HEK293 (cell line): ENCODE measurements at regions not wholly inside any gene's neighbourhood (a gene's known extent, or its start where the extent isn't known, plus 50 kb on each side); places are given as distances from the start of the nearest gene placed in this dataset.

Experiments
- CTCF ChIA-PET: fragments of 350-600 bp; formaldehyde crosslinking; extraction: SDS; loops from one replicate; lab custom pipeline; 2021; ENCODE audit warnings: antibody characterized with exemption; lab: Yijun Ruan, JAX
- POLR2A ChIA-PET: fragments of 300-600 bp; formaldehyde crosslinking; extraction: SDS; loops from one replicate; lab custom pipeline; 2020; ENCODE audit warnings: antibody characterized with exemption, inconsistent platforms; lab: Yijun Ruan, JAX
- H3K27ac ChIP-seq: fragments of 200-500 bp; sonication (Bioruptor generic); 2 replicates; pipeline ENCODE4 v1.5.1; 2014; ENCODE audit warnings: low read depth, low read length, control low read depth, inconsistent platforms; ENCODE audit errors: extremely low read depth
- H3K36me3 ChIP-seq, 2 experiments: fragments of 200-500 bp in 1 of 2; sonication (Bioruptor generic) in 1 of 2; 1 replicate in 1 of 2; 2 replicates in 1 of 2; pipeline ENCODE4 v1.5.1; 2014 to 2017; ENCODE audit warnings: inconsistent platforms in 2 of 2, low read length in 2 of 2; ENCODE audit not compliant: control insufficient read depth in 2 of 2, insufficient read depth in 1 of 2
- H3K4me1 ChIP-seq: fragments of 200-500 bp; sonication (Bioruptor generic); 2 replicates; pipeline ENCODE4 v1.5.1; 2014; ENCODE audit warnings: mild to moderate bottlenecking, low read length, inconsistent platforms; ENCODE audit not compliant: control insufficient read depth, insufficient read depth
- H3K4me3 ChIP-seq: 2 replicates; pipeline ENCODE4 v1.5.1; 2011; ENCODE audit warnings: low read depth, mild to moderate bottlenecking, control low read depth, low read length, moderate library complexity
- H3K9me3 ChIP-seq: fragments of 200-500 bp; sonication (Bioruptor generic); 2 replicates; pipeline ENCODE4 v1.5.1; 2014; ENCODE audit warnings: low read depth, low read length, inconsistent platforms; ENCODE audit not compliant: control insufficient read depth, insufficient read depth
- BCL11B ChIP-seq: fragments of 450-650 bp; formaldehyde crosslinking; IDR thresholded peaks from 2 replicates; pipeline ENCODE4 v1.5.1; 2016; ENCODE audit warnings: low read depth, missing biosample characterization, missing genetic modification characterization
- HOXA7 ChIP-seq: sonication (generic); formaldehyde crosslinking; IDR thresholded peaks from 2 replicates; pipeline ENCODE4 v1.8.1; 2022; ENCODE audit warnings: missing genetic modification reagents, borderline replicate concordance
- IKZF3 ChIP-seq: fragments of 450-650 bp; IDR thresholded peaks from 2 replicates; pipeline ENCODE4 v1.5.0; 2018; ENCODE audit warnings: missing biosample characterization, mild to moderate bottlenecking, missing genetic modification characterization, moderate library complexity
- OVOL3 ChIP-seq: fragments of 450-650 bp; formaldehyde crosslinking; IDR thresholded peaks from 2 replicates; pipeline ENCODE4 v1.5.1; 2016; ENCODE audit warnings: missing biosample characterization, missing genetic modification characterization
- SCRT2 ChIP-seq: fragments of 450-650 bp; formaldehyde crosslinking; IDR thresholded peaks from 2 replicates; pipeline ENCODE4 v1.5.1; 2016; ENCODE audit warnings: missing biosample characterization, missing genetic modification characterization
- SP3 ChIP-seq: fragments of 450-650 bp; formaldehyde crosslinking; IDR thresholded peaks from 2 replicates; pipeline ENCODE4 v1.5.1; 2016; ENCODE audit warnings: missing biosample characterization, missing genetic modification characterization
- ZFP41 ChIP-seq: fragments of 450-650 bp; formaldehyde crosslinking; IDR thresholded peaks from 2 replicates; pipeline ENCODE4 v1.5.1; 2016; ENCODE audit warnings: missing biosample characterization, missing genetic modification characterization, borderline replicate concordance
- ZNF169 ChIP-seq: fragments of 450-650 bp; formaldehyde crosslinking; IDR thresholded peaks from 2 replicates; pipeline ENCODE4 v1.5.1; 2016; ENCODE audit warnings: missing biosample characterization, missing genetic modification characterization
- ZNF350 ChIP-seq: fragments of 450-650 bp; formaldehyde crosslinking; IDR thresholded peaks from 2 replicates; pipeline ENCODE4 v1.5.0; 2017; ENCODE audit warnings: missing biosample characterization, mild to moderate bottlenecking, missing genetic modification characterization
- ZNF366 ChIP-seq: fragments of 450-650 bp; formaldehyde crosslinking; conservative IDR thresholded peaks from 2 replicates; pipeline ENCODE4 v1.5.1; 2016; ENCODE audit warnings: missing biosample characterization, missing genetic modification characterization
- ZNF404 ChIP-seq: fragments of 450-650 bp; formaldehyde crosslinking; IDR thresholded peaks from 2 replicates; pipeline ENCODE4 v1.5.1; 2017; ENCODE audit warnings: missing biosample characterization, missing genetic modification characterization
- ZNF514 ChIP-seq: fragments of 450-650 bp; formaldehyde crosslinking; IDR thresholded peaks from 2 replicates; pipeline ENCODE4 v1.5.1; 2016; ENCODE audit warnings: missing biosample characterization, missing genetic modification characterization
- ZNF558 ChIP-seq: fragments of 450-650 bp; formaldehyde crosslinking; IDR thresholded peaks from 2 replicates; pipeline ENCODE4 v1.5.1; 2016; ENCODE audit warnings: missing biosample characterization, missing genetic modification characterization
- TF ChIP-seq, protein P1 (sequence below): fragments of 450-650 bp; formaldehyde crosslinking; IDR thresholded peaks from 2 replicates; pipeline ENCODE4 v1.5.1; 2016; ENCODE audit warnings: missing biosample characterization, missing genetic modification characterization, borderline replicate concordance
- TF ChIP-seq, protein P2 (sequence below): fragments of 450-650 bp; formaldehyde crosslinking; IDR thresholded peaks from 2 replicates; pipeline ENCODE4 v1.5.1; 2017; ENCODE audit warnings: missing biosample characterization, missing genetic modification characterization
- TF ChIP-seq, protein P3 (sequence below): fragments of 450-650 bp; formaldehyde crosslinking; IDR thresholded peaks from 2 replicates; pipeline ENCODE4 v1.5.1; 2016; ENCODE audit warnings: missing biosample characterization, missing genetic modification characterization
- TF ChIP-seq, protein P4 (sequence below): fragments of 450-650 bp; formaldehyde crosslinking; IDR thresholded peaks from 2 replicates; pipeline ENCODE4 v1.5.1; 2016; ENCODE audit warnings: missing biosample characterization, missing genetic modification characterization, borderline replicate concordance

DNA sequence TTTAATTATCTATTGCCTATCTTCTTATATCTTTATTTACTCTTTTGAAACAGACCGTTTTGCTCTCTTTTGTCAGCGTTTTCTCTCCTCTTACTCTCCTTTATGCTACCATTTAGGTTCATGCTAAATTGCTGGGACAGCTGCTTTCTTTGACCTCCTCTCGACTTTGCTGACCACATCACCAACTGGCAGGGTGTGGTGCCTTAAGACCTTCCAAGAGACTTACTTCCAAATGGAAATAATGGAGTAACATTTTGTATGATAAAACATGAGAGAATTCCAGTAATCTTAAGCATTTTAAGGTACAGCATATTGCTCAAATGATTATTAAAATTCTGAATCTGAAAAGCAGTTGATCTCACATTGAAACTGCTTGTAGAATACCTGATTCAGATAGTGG lies 71.5 kb upstream of the MEF2C start:
- ChIA-PET CTCF (interaction anchor here (0.9 kb wide), 1 partner anchor 225 kb away, joined by 3 read pairs; no protein-coding TSS in a partner anchor), POLR2A (no interaction called here)
- no peak overlapping the region for H3K27ac ChIP-seq
- no peak overlapping the region for H3K4me3 ChIP-seq
- no peaks in the 10 kb centered on the region for H3K9me3 ChIP-seq
- TF ChIP-seq ZNF404 (tag by site-specific recombination) (no peak), BCL11B (tag by site-specific recombination) (no peak), ZNF366 (no peak), ZNF514 (tag by site-specific recombination) (no peak), OVOL3 (tag by site-specific recombination) (no peak), SP3 (tag by site-specific recombination) (no peak), SCRT2 (tag by site-specific recombination) (no peak), IKZF3 (tag by site-specific recombination) (no peak), ZFP41 (tag by site-specific recombination) (no peak), HOXA7 (no peak), ZNF169 (no peak), ZNF350 (tag by site-specific recombination) (no peak), ZNF558 (tag by site-specific recombination) (no peak)
- TF ChIP-seq, protein P1, sequence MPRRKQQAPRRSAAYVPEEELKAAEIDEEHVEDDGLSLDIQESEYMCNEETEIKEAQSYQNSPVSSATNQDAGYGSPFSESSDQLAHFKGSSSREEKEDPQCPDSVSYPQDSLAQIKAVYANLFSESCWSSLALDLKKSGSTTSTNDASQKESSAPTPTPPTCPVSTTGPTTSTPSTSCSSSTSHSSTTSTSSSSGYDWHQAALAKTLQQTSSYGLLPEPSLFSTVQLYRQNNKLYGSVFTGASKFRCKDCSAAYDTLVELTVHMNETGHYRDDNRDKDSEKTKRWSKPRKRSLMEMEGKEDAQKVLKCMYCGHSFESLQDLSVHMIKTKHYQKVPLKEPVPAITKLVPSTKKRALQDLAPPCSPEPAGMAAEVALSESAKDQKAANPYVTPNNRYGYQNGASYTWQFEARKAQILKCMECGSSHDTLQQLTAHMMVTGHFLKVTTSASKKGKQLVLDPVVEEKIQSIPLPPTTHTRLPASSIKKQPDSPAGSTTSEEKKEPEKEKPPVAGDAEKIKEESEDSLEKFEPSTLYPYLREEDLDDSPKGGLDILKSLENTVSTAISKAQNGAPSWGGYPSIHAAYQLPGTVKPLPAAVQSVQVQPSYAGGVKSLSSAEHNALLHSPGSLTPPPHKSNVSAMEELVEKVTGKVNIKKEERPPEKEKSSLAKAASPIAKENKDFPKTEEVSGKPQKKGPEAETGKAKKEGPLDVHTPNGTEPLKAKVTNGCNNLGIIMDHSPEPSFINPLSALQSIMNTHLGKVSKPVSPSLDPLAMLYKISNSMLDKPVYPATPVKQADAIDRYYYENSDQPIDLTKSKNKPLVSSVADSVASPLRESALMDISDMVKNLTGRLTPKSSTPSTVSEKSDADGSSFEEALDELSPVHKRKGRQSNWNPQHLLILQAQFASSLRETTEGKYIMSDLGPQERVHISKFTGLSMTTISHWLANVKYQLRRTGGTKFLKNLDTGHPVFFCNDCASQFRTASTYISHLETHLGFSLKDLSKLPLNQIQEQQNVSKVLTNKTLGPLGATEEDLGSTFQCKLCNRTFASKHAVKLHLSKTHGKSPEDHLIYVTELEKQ (tag by site-specific recombination) = no peak
- TF ChIP-seq, protein P2, sequence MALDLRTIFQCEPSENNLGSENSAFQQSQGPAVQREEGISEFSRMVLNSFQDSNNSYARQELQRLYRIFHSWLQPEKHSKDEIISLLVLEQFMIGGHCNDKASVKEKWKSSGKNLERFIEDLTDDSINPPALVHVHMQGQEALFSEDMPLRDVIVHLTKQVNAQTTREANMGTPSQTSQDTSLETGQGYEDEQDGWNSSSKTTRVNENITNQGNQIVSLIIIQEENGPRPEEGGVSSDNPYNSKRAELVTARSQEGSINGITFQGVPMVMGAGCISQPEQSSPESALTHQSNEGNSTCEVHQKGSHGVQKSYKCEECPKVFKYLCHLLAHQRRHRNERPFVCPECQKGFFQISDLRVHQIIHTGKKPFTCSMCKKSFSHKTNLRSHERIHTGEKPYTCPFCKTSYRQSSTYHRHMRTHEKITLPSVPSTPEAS (tag by site-specific recombination) = no peak
- TF ChIP-seq, protein P3, sequence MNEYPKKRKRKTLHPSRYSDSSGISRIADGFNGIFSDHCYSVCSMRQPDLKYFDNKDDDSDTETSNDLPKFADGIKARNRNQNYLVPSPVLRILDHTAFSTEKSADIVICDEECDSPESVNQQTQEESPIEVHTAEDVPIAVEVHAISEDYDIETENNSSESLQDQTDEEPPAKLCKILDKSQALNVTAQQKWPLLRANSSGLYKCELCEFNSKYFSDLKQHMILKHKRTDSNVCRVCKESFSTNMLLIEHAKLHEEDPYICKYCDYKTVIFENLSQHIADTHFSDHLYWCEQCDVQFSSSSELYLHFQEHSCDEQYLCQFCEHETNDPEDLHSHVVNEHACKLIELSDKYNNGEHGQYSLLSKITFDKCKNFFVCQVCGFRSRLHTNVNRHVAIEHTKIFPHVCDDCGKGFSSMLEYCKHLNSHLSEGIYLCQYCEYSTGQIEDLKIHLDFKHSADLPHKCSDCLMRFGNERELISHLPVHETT (tag by site-specific recombination) = no peak
- TF ChIP-seq, protein P4, sequence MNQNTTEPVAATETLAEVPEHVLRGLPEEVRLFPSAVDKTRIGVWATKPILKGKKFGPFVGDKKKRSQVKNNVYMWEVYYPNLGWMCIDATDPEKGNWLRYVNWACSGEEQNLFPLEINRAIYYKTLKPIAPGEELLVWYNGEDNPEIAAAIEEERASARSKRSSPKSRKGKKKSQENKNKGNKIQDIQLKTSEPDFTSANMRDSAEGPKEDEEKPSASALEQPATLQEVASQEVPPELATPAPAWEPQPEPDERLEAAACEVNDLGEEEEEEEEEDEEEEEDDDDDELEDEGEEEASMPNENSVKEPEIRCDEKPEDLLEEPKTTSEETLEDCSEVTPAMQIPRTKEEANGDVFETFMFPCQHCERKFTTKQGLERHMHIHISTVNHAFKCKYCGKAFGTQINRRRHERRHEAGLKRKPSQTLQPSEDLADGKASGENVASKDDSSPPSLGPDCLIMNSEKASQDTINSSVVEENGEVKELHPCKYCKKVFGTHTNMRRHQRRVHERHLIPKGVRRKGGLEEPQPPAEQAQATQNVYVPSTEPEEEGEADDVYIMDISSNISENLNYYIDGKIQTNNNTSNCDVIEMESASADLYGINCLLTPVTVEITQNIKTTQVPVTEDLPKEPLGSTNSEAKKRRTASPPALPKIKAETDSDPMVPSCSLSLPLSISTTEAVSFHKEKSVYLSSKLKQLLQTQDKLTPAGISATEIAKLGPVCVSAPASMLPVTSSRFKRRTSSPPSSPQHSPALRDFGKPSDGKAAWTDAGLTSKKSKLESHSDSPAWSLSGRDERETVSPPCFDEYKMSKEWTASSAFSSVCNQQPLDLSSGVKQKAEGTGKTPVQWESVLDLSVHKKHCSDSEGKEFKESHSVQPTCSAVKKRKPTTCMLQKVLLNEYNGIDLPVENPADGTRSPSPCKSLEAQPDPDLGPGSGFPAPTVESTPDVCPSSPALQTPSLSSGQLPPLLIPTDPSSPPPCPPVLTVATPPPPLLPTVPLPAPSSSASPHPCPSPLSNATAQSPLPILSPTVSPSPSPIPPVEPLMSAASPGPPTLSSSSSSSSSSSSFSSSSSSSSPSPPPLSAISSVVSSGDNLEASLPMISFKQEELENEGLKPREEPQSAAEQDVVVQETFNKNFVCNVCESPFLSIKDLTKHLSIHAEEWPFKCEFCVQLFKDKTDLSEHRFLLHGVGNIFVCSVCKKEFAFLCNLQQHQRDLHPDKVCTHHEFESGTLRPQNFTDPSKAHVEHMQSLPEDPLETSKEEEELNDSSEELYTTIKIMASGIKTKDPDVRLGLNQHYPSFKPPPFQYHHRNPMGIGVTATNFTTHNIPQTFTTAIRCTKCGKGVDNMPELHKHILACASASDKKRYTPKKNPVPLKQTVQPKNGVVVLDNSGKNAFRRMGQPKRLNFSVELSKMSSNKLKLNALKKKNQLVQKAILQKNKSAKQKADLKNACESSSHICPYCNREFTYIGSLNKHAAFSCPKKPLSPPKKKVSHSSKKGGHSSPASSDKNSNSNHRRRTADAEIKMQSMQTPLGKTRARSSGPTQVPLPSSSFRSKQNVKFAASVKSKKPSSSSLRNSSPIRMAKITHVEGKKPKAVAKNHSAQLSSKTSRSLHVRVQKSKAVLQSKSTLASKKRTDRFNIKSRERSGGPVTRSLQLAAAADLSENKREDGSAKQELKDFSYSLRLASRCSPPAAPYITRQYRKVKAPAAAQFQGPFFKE (tag by site-specific recombination) = no peak
- no peaks in the 10 kb centered on the region for H3K36me3 ChIP-seq
- H3K4me1 ChIP-seq = peaks cover 11% of the 10 kb centered on the region
